ENCODE measurements at regions not wholly inside any gene's neighbourhood (a gene's known extent, or its start where the extent isn't known, plus 50 kb on each side); places are given as distances from the start of the nearest gene placed in this dataset.

DNA sequence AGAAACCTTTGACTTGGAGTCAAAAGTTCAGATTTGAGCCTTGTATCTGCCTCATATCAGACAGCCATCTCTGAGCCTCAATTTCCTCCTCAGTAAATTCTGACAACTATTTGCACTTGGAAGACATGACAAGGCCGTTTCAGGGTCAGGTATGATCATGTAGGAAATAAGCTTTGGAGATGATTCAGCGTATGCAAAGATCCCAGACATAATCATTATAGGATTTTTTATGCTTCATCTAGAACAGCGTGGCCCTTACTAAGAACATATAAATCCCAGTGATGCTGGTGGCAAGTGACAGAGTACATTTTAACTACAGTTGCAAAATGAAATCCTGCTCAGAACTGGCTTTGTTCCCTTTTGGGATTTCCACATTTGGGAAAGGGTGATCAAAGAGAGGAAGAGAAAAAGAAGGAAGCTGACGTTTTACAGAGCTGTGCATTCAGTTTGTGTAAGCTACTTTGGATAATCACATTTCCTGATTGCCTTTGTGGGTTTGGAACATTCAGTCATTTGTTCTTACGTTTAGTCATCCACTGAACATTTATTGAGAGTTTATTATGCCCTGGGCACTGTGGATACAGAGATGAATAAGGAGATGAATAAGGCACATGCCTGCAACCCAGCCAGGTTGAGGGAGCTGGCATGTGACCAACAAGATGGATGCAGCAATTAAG is 81.9 kb upstream of the HEPHL1 start (continued):
- TF ChIP-seq, protein P1, sequence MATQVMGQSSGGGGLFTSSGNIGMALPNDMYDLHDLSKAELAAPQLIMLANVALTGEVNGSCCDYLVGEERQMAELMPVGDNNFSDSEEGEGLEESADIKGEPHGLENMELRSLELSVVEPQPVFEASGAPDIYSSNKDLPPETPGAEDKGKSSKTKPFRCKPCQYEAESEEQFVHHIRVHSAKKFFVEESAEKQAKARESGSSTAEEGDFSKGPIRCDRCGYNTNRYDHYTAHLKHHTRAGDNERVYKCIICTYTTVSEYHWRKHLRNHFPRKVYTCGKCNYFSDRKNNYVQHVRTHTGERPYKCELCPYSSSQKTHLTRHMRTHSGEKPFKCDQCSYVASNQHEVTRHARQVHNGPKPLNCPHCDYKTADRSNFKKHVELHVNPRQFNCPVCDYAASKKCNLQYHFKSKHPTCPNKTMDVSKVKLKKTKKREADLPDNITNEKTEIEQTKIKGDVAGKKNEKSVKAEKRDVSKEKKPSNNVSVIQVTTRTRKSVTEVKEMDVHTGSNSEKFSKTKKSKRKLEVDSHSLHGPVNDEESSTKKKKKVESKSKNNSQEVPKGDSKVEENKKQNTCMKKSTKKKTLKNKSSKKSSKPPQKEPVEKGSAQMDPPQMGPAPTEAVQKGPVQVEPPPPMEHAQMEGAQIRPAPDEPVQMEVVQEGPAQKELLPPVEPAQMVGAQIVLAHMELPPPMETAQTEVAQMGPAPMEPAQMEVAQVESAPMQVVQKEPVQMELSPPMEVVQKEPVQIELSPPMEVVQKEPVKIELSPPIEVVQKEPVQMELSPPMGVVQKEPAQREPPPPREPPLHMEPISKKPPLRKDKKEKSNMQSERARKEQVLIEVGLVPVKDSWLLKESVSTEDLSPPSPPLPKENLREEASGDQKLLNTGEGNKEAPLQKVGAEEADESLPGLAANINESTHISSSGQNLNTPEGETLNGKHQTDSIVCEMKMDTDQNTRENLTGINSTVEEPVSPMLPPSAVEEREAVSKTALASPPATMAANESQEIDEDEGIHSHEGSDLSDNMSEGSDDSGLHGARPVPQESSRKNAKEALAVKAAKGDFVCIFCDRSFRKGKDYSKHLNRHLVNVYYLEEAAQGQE (IDR thresholded peaks at IDR 0.05; ENCODE audit: unreplicated experiment), result no peak
- TF ChIP-seq EZH2 (IDR thresholded peaks at IDR 0.05; ENCODE audit: low read depth, unreplicated experiment), result no peak
- TF ChIP-seq, protein P2, sequence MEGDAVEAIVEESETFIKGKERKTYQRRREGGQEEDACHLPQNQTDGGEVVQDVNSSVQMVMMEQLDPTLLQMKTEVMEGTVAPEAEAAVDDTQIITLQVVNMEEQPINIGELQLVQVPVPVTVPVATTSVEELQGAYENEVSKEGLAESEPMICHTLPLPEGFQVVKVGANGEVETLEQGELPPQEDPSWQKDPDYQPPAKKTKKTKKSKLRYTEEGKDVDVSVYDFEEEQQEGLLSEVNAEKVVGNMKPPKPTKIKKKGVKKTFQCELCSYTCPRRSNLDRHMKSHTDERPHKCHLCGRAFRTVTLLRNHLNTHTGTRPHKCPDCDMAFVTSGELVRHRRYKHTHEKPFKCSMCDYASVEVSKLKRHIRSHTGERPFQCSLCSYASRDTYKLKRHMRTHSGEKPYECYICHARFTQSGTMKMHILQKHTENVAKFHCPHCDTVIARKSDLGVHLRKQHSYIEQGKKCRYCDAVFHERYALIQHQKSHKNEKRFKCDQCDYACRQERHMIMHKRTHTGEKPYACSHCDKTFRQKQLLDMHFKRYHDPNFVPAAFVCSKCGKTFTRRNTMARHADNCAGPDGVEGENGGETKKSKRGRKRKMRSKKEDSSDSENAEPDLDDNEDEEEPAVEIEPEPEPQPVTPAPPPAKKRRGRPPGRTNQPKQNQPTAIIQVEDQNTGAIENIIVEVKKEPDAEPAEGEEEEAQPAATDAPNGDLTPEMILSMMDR (conservative IDR thresholded peaks at IDR 0.05; ENCODE audit: low read depth in 2 of 2), result no peak
- TF ChIP-seq ZNF331 (CRISPR knock-in tag; IDR thresholded peaks at IDR 0.05; ENCODE audit: low read depth), result no peak
- TF ChIP-seq CREB1 (CRISPR knock-in tag; IDR thresholded peaks at IDR 0.05; ENCODE audit: low read depth), result no peak
- no peak for TF ChIP-seq POLR2AphosphoS5 (IDR thresholded peaks at IDR 0.05; ENCODE audit: low read depth)

DNA sequence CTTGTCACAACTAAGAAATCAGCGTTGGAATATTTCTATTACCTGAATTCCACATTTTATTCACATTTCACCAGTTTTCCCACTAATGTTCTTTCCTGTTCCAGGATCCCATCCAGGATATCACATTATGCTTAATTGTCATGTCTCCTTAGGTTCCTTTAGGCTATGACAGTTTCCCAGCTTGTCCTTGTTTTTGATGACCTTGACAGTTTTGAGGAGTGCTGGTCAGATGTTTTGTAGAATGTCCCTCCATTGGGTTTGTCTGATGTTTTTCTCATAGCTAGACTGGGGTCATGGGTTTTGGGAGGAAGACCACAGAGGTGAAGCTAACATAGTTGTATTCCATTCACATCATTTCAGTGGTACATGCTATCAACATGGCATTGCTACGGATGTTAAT is 80.8 kb upstream of the HEPHL1 start:
- Mint-ChIP-seq H3K9me3 (no peaks in the 10 kb centered on the region), H3K27ac (no peak overlapping the region), H3K4me1 (no peaks in the 10 kb centered on the region), H3K4me3 (no peak overlapping the region), H3K36me3 (ENCODE audit: low read depth) (no peaks in the 10 kb centered on the region), H3K27me3 (ENCODE audit: insufficient read depth, low read depth, poor library complexity) (no peaks in the 10 kb centered on the region)
- H3K9me2 ChIP-seq (ENCODE audit: insufficient read depth), result peaks cover 2% of the 10 kb centered on the region; the same call in 1 of the 2 replicates
- DNase-seq (ENCODE audit: low spot score), result no peak
- no peaks in the 10 kb centered on the region for H3F3A ChIP-seq (replicated peaks; ENCODE audit: low read depth)
- H3K27ac ChIP-seq (ENCODE audit: low read depth), result no peak overlapping the region
- no peaks in the 10 kb centered on the region for H3K79me2 ChIP-seq (replicated peaks; ENCODE audit: insufficient read depth)
- H3K27me3 ChIP-seq (ENCODE audit: insufficient read depth), result no peaks in the 10 kb centered on the region
- H3K4me2 ChIP-seq, result no peak overlapping the region
- H3K36me3 ChIP-seq (ENCODE audit: insufficient read depth), result no peaks in the 10 kb centered on the region
- no peaks in the 10 kb centered on the region for H4K20me1 ChIP-seq (replicated peaks; ENCODE audit: insufficient read depth)
- H2AFZ ChIP-seq, result no peak overlapping the region
- no peaks in the 10 kb centered on the region for H3K4me1 ChIP-seq (ENCODE audit: insufficient read depth)
- H3K4me3 ChIP-seq, result no peak overlapping the region
- no peak for ATAC-seq
- no peak for TF ChIP-seq EZH2 (IDR thresholded peaks at IDR 0.05; ENCODE audit: low read depth, unreplicated experiment)
- no peak for TF ChIP-seq CREB1 (CRISPR knock-in tag; IDR thresholded peaks at IDR 0.05; ENCODE audit: low read depth)
- no peak for TF ChIP-seq ZNF331 (CRISPR knock-in tag; IDR thresholded peaks at IDR 0.05; ENCODE audit: low read depth)
- TF ChIP-seq, protein P2 (conservative IDR thresholded peaks at IDR 0.05; ENCODE audit: low read depth in 2 of 2), result no peak
- TF ChIP-seq, protein P1 (IDR thresholded peaks at IDR 0.05; ENCODE audit: unreplicated experiment), result no peak
- no peak for TF ChIP-seq ZNF114 (CRISPR knock-in tag; IDR thresholded peaks at IDR 0.05)
- TF ChIP-seq JUNB (IDR thresholded peaks at IDR 0.05; ENCODE audit: unreplicated experiment), result no peak
- no peak for TF ChIP-seq NANOG (IDR thresholded peaks at IDR 0.05; ENCODE audit: borderline replicate concordance)
- TF ChIP-seq, protein P3, sequence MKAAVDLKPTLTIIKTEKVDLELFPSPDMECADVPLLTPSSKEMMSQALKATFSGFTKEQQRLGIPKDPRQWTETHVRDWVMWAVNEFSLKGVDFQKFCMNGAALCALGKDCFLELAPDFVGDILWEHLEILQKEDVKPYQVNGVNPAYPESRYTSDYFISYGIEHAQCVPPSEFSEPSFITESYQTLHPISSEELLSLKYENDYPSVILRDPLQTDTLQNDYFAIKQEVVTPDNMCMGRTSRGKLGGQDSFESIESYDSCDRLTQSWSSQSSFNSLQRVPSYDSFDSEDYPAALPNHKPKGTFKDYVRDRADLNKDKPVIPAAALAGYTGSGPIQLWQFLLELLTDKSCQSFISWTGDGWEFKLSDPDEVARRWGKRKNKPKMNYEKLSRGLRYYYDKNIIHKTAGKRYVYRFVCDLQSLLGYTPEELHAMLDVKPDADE (IDR thresholded peaks at IDR 0.05), result no peak
- TF ChIP-seq STAT1 (IDR thresholded peaks at IDR 0.05; ENCODE audit: unreplicated experiment), result no peak
- no peak for TF ChIP-seq POLR2AphosphoS5 (IDR thresholded peaks at IDR 0.05; ENCODE audit: low read depth)
- no peak for TF ChIP-seq EZH2phosphoT487 (IDR thresholded peaks at IDR 0.05; ENCODE audit: unreplicated experiment)
